NT2/D1 (cell line): ENCODE measurements at regions not wholly inside any gene's neighbourhood (a gene's known extent, or its start where the extent isn't known, plus 50 kb on each side); places are given as distances from the start of the nearest gene placed in this dataset.
"Not testable (repeated sequence)": the region's sequence is repeated elsewhere in the genome, so short reads cannot be mapped to it uniquely, and the experiment has no call there.

Source experiments
- DNase-seq: peaks from one replicate; pipeline ENCODE4 v3.0.0-alpha.2; 2011; ENCODE audit warnings: low read depth, low spot score
- H3K27me3 ChIP-seq: 2 replicates; pipeline ENCODE4 v1.6.0; 2011; ENCODE audit warnings: mild to moderate bottlenecking; ENCODE audit not compliant: insufficient read length, insufficient read depth
- H3K36me3 ChIP-seq: 2 replicates; pipeline ENCODE4 v1.6.1; 2011; ENCODE audit warnings: mild to moderate bottlenecking, low read length, mixed read lengths; ENCODE audit not compliant: insufficient read depth, insufficient read length
- H3K4me1 ChIP-seq: 2 replicates; pipeline ENCODE4 v1.5.1; 2011; ENCODE audit not compliant: insufficient read depth, insufficient read length
- H3K4me3 ChIP-seq: 2 replicates; pipeline ENCODE4 v1.5.1; 2011; ENCODE audit warnings: low read depth; ENCODE audit not compliant: insufficient read length
- H3K9ac ChIP-seq: 2 replicates; pipeline ENCODE4 v1.6.0; 2011; ENCODE audit warnings: low read depth; ENCODE audit not compliant: insufficient read length
- H3K9me3 ChIP-seq: 2 replicates; pipeline ENCODE4 v1.5.1; 2011; ENCODE audit warnings: mild to moderate bottlenecking, low read length; ENCODE audit not compliant: insufficient read depth
- SUZ12 ChIP-seq: IDR thresholded peaks from 2 replicates; pipeline ENCODE4 v1.6.1; 2011; ENCODE audit not compliant: insufficient read length, insufficient read depth; ENCODE audit errors: extremely low read depth
- YY1 ChIP-seq: IDR thresholded peaks from 2 replicates; pipeline ENCODE4 v1.6.1; 2011; ENCODE audit not compliant: insufficient read length, insufficient read depth
- ZNF274 ChIP-seq: IDR thresholded peaks from 2 replicates; pipeline ENCODE4 v1.6.1; 2011; ENCODE audit warnings: mild to moderate bottlenecking, low read depth, low read length

- DNase-seq = no peak
- Histone ChIP-seq H3K9ac (no peak overlapping the region), H3K36me3 (no peaks in the 10 kb centered on the region), H3K27me3 (no peaks in the 10 kb centered on the region), H3K4me3 (no peak overlapping the region), H3K9me3 (peaks cover 9% of the 10 kb centered on the region; the same call in 1 of the 2 replicates), H3K4me1 (no peaks in the 10 kb centered on the region)
- TF ChIP-seq ZNF274 = no peak
- TF ChIP-seq YY1 = no peak
- TF ChIP-seq SUZ12 = no peak
Measured at GRCh38 chr6:16020259-16020658, 108.6 kb upstream of the MYLIP start.

- no peak overlapping the region for H3K4me3 ChIP-seq
- H3K36me3 ChIP-seq = no peaks in the 10 kb centered on the region
- no peak overlapping the region for H3K9ac ChIP-seq
- H3K27me3 ChIP-seq = no peaks in the 10 kb centered on the region
- H3K9me3 ChIP-seq = peaks cover 9% of the 10 kb centered on the region; the same call in 1 of the 2 replicates
- TF ChIP-seq YY1 (no peak), SUZ12 (no peak), ZNF274 (no peak)
- H3K4me1 ChIP-seq = no peaks in the 10 kb centered on the region
- DNase-seq = no peak
Measured at GRCh38 chr6:16019462-16019861, 109.4 kb upstream of the MYLIP start.

GRCh38 chr6:16018626-16019025 lies 110.3 kb upstream of the MYLIP start:
- TF ChIP-seq SUZ12 = no peak
- TF ChIP-seq YY1 = no peak
- TF ChIP-seq ZNF274 = no peak
- H3K9me3 ChIP-seq = peaks cover 9% of the 10 kb centered on the region; the same call in 1 of the 2 replicates
- no peak for DNase-seq

GRCh38 chr6:16014325-16014724 lies 114.6 kb upstream of the MYLIP start:
- not testable (repeated sequence) for H3K9ac ChIP-seq, H3K36me3 ChIP-seq, H3K4me3 ChIP-seq, DNase-seq, H3K9me3 ChIP-seq, H3K27me3 ChIP-seq, H3K4me1 ChIP-seq

More at GRCh38 chr6:16018626-16019025, 110.3 kb upstream of the MYLIP start:
- Histone ChIP-seq H3K4me3 (no peak overlapping the region), H3K4me1 (no peaks in the 10 kb centered on the region), H3K27me3 (no peaks in the 10 kb centered on the region), H3K9ac (no peak overlapping the region), H3K36me3 (no peaks in the 10 kb centered on the region)

- TF ChIP-seq SUZ12 = no peak
- no peak for TF ChIP-seq ZNF274
- no peak for TF ChIP-seq YY1
- no peak overlapping the region for H3K4me3 ChIP-seq
- DNase-seq = no peak
- H3K9ac ChIP-seq = no peak overlapping the region
- H3K36me3 ChIP-seq = no peaks in the 10 kb centered on the region
- no peaks in the 10 kb centered on the region for H3K4me1 ChIP-seq
- H3K27me3 ChIP-seq = no peaks in the 10 kb centered on the region
- H3K9me3 ChIP-seq = no peaks in the 10 kb centered on the region
Measured at GRCh38 chr6:16007146-16007545, 121.7 kb upstream of the MYLIP start.

GRCh38 chr6:16006681-16007080 lies 122.2 kb upstream of the MYLIP start:
- Histone ChIP-seq H3K9me3 (no peaks in the 10 kb centered on the region), H3K36me3 (no peaks in the 10 kb centered on the region), H3K4me3 (no peak overlapping the region), H3K9ac (no peak overlapping the region), H3K27me3 (no peaks in the 10 kb centered on the region), H3K4me1 (no peaks in the 10 kb centered on the region)
- TF ChIP-seq SUZ12 = no peak
- TF ChIP-seq ZNF274 = no peak
- no peak for TF ChIP-seq YY1
- DNase-seq = no peak

- H3K4me1 ChIP-seq = no peaks in the 10 kb centered on the region
- H3K9ac ChIP-seq = no peak overlapping the region
- H3K9me3 ChIP-seq = no peaks in the 10 kb centered on the region
- DNase-seq = no peak
- no peak for TF ChIP-seq YY1
- TF ChIP-seq SUZ12 = no peak
- no peak for TF ChIP-seq ZNF274
- H3K27me3 ChIP-seq = no peaks in the 10 kb centered on the region
- H3K36me3 ChIP-seq = no peaks in the 10 kb centered on the region
- no peak overlapping the region for H3K4me3 ChIP-seq
Measured at GRCh38 chr6:16004934-16005679, 123.8 kb upstream of the MYLIP start.
